Activated CD4-positive, alpha-beta T cell treated with anti-CD3 and anti-CD28 coated beads, Interleukin-2, amount 50 U/mL, for 16 hours (primary cell): ENCODE measurements at regions not wholly inside any gene's neighbourhood (a gene's known extent, or its start where the extent isn't known, plus 50 kb on each side); places are given as distances from the start of the nearest gene placed in this dataset.
A peak's percentile ranks its signal among the peaks of the same experiment; 100 is the strongest.

ENCODE experiments used
- DNase-seq: peaks from one replicate; pipeline ENCODE4 v3.0.0-alpha.2; 2020

DNA sequence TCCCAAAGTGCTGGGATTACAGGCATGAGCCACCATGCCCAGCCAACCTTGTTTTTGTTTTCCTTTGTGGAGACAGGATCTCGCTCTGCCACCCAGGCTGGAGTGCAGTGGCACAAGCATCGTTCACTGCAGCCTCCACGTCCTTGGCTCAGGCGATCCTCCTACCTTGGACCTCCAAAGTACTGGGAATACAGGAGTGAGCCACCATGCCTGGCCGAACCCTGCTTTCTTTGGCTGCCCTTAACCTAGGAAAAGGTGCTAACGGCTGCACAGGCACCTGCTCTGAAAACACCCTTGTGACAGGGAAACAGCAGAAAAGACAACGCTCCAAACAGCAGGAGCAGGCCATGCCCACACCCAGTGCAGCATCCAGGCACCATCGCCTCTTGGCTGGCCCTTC, 71.9 kb downstream of the OAT start:
- DNase-seq, result no peak

DNA sequence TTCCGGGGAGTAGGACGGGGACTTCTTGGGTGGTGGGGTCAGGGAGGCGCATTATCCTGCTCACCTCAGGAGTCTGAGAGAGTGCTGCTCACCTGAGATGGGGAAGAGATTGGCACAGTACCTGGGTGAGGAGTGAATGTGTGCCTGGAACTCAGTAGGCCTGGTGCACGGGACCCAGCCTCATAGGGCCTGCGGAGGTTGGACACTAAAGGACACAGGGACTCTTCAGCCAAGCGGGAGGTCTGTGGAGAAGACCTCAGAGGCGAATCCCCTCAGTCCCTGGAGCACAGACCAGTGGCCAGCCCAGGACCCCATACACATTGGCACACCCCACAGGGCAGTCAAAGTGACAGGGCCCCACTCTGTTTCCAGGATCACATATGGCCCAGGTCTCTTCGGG, 73.2 kb downstream of the OAT start:
- DNase-seq, result no peak

DNA sequence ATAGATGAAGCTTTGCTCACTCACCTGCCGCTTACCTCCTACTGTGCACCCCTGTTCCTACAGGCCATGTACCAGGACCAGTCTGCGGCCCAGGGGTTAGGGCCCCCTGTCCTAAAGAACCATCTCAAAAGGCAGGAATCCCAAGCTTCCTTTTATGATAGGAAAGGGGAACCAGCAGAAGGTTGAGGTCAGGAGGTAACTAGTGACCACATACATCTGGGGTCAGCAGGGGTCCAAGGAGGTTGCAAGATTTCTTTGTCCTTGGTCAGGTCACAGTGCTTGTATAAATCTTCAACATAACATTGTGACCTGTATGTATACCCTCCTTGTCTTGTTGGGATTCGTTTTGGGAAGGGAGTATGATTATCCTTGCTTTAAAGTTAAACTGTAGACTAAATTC, 73.8 kb downstream of the OAT start:
- DNase-seq, result no peak

DNA sequence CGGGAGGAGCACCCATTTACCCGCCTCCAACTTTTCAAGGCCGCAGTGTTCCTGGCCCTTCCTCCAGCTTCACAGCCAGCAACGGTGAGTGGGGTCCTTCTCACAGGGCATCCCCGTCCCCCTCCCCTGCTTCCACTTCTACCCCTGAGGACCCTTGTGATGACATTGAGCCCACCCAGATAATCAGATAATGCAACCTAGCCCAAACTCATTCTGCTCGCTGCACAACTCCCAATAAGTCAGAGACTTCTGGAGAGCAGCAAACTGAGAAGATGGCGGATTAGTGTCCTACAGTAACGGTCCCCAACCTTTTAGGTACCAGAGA, 74.5 kb downstream of the OAT start:
- no peak for DNase-seq

- no peak for DNase-seq
Measured at GRCh38 chr10:124343351-124344265, 75.1 kb downstream of the OAT start.

- no peak for DNase-seq
Measured at GRCh38 chr10:124342821-124343170, 75.9 kb downstream of the OAT start.

DNA sequence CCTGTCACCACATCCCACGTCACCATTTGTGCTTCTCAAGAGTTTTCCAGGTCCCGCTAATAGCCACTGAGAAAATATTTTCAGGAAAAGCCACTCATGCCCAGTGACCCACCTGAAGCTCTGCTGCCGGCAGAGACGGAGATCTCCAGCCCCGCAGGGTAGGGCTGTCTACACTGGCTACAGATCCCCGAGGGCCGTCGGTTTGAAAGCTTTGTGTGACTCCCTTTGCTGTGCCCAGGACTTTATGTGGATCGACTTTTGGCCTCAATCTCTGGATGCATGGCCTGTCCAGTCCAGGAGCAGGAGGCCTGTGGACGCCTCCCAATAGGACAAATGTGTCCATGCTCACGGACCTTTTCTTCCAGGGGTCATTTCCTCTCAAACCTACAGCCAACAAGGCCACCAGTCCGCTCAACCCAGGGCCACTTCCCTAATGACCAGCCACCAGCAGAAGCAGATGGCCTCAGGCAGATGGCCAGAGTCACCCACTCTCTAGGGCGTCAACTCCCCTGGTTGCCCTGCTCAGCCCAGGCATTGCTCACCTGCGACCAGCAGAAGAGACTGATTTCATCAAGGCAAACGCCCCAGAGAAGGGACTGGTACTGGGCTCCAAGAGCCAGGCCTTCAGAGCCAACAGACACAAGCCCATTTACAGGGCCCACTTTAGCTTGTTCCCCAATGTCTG, 76.4 kb downstream of the OAT start:
- DNase-seq, result no peak

GRCh38 chr10:124341768-124342135, 77.0 kb downstream of the OAT start:
- DNase-seq, result peak; percentile 63

GRCh38 chr10:124340033-124340760, 78.5 kb downstream of the OAT start:
- DNase-seq, result no peak

DNA sequence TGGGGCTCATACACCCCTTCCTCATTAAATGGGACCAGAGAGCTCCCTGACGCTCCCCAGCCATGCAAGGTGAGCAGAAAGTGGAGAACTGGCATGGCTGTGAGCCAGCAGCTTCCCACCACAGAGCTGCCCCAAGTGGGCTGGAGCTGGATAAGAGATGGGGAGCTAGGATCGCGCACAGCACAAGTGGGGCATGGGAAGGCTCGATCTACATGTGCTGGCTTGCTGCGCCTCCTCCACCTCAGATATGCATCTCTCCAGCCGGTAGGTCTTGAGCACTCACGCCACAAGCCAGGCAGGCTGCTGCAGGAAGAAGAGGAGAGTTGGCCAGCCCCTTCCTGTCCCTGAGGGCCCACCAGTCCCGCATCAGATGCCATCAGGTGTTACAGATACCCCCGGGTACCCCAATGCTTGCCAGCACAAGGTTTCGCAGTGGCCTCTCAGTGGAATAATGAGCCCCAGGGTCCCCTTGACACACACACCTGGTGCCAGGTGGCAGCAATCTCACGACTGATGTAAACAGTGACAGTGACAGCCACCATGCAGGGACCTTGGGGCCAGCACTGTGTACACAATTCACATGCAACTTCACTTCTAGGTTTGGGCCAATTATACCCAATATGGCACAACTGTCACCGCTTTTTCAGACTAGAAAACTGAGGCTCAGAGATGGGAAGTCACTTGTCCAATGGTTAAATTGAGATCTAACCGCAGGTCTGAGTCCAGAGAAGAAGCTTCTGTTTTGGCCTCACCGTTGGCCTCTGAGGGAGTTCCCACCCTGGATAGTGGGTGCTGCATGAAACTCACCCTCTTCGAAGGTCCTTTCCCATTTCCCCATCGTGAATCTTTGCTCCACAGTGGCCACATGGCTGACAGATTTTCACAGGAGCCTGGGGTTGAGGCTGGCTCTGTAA, 79.3 kb downstream of the OAT start:
- no peak for DNase-seq

GRCh38 chr10:124338276-124338925, 80.3 kb downstream of the OAT start:
- no peak for DNase-seq

GRCh38 chr10:124336186-124336585, 82.5 kb downstream of the OAT start:
- no peak for DNase-seq

DNA sequence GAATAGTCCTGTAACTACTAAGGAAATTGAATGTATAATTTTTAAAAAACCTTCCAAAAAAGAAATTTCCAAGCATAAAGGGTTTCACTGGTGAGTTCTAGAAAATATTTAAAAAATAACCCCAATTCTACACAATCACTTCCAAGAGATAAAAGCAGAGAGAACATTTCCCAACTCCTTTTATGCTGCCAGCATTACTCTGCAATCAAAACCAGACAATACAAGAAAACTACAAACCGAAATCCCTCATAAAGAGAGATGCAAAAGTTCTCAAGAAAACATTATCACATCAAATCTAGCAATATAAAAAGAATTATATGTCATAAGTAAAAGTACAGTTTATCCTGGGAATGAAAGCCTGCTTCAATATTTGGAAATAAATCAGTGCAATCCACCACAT, 84.8 kb downstream of the OAT start:
- DNase-seq, result no peak

GRCh38 chr10:124332426-124332825, 86.3 kb downstream of the OAT start:
- no peak for DNase-seq

GRCh38 chr10:124329941-124330340, 88.8 kb downstream of the OAT start:
- DNase-seq, result no peak

GRCh38 chr10:124329362-124329761, 89.4 kb downstream of the OAT start:
- no peak for DNase-seq

DNA sequence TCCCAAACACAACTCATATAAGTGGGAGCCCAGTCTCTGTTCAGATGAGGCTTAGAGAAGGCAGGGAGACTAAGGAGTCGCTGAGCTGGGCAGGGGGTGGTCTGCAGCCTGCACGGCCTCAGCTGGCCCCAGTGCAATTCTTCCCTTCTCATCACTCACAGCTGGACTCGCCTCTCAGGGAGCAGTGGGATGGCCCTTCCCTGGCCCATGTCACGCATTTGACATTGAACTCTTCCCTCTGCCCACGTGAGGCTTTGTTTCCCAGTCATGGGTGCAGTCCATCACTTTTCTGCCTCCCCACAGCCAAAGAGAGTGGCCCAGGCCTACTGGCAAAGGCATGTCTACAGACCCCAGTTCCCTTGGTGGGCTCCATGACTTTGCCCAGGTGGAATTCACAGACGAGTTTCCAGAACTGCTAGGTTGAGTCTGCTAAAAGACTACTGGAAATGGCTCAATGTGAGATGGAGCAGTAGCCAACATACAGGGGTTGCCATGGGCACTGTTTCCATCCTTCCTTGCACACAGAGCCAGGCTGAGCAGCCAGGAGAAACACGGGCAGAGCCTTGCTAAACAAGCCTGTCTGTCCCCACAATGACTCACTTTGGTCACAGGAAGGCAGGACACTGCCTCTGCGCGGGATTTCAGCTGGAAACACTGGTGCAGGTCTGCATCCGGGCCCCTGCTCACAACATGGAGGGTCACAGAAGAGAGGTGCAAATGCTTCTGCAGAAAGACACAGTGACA, 90.1 kb downstream of the OAT start:
- no peak for DNase-seq

DNA sequence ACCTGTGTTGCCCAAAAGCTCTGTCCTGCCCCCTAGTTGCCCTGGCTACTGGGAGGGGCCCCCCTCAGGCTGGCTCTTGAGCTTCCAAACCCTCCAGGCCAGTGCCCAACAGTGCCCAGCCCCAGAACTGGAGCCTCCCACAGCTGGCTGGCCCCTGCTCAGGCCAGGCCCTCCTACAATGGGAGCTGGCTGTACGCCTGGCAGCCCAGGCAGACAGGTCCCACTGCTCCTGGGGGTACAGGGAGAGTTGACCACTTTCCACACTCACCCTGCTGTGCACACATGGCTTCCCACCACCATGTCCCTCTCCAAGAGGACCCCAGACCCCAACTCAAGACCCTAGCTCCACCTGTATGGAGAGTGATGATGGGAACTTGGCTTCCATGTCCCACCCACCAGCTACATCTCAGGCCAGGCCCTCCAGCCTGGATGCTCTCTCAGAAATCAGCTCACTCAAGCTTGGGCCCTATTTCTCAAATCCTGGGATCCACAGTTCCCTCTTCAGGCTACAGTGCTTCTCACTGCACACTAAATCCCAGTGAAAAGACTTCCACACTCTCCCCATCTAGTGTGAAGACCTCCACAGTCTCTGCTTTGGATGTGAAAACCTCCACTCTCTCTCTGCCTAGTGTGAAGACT, 92.6 kb downstream of the OAT start:
- no peak for DNase-seq

DNA sequence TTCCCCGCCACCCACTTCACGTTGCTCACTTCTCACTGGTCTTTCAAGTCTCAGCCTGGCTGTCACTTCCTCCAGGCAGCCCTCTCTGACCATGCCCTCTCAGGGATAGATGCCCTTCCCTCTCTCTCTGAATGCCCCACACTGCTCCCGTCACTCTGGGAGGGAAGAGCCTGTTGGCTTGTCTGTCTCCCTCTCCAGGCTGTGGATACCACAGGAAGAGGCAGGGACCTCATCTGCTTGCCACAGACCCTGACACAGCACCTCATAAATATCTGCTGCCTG, 93.1 kb downstream of the OAT start:
- DNase-seq, result no peak

GRCh38 chr10:124324856-124325632, 93.7 kb downstream of the OAT start:
- no peak for DNase-seq

- DNase-seq, result no peak
Measured at GRCh38 chr10:124324451-124324850, 94.3 kb downstream of the OAT start.
